ENCODE measurements at regions not wholly inside any gene's neighbourhood (a gene's known extent, or its start where the extent isn't known, plus 50 kb on each side); places are given as distances from the start of the nearest gene placed in this dataset.
"Not testable (repeated sequence)": the region's sequence is repeated elsewhere in the genome, so short reads cannot be mapped to it uniquely, and the experiment has no call there.

GRCh38 chr12:31821484-31821883 is 92.7 kb upstream of the AMN1 start:
- DNase-seq (ENCODE audit: low read depth in 3 of 3), result no peak

- DNase-seq (ENCODE audit: low read depth in 3 of 3), result no peak
Measured at GRCh38 chr12:31820832-31821231, 92.0 kb upstream of the AMN1 start.

GRCh38 chr12:31819427-31819826 is 90.6 kb upstream of the AMN1 start:
- DNase-seq (ENCODE audit: low read depth in 3 of 3), result no peak

GRCh38 chr12:31818623-31819268 is 89.9 kb upstream of the AMN1 start:
- no peak for DNase-seq (ENCODE audit: low read depth in 3 of 3)

GRCh38 chr12:31817120-31817519 is 88.3 kb upstream of the AMN1 start:
- no peak for DNase-seq (ENCODE audit: low read depth in 3 of 3)

- no peak for DNase-seq (ENCODE audit: low read depth in 3 of 3)
Measured at GRCh38 chr12:31815096-31815495, 86.3 kb upstream of the AMN1 start.

- DNase-seq (ENCODE audit: low read depth in 3 of 3), result no peak
Measured at GRCh38 chr12:31813305-31813704, 84.5 kb upstream of the AMN1 start.

- no peak for DNase-seq (ENCODE audit: low read depth in 3 of 3)
Measured at GRCh38 chr12:31807773-31808097, 78.9 kb upstream of the AMN1 start.

GRCh38 chr12:31807081-31807772 is 78.4 kb upstream of the AMN1 start:
- DNase-seq (ENCODE audit: low read depth in 3 of 3), result not testable (repeated sequence)

- DNase-seq (ENCODE audit: low read depth in 3 of 3), result not testable (repeated sequence)
Measured at GRCh38 chr12:31805681-31806080, 76.9 kb upstream of the AMN1 start.

GRCh38 chr12:31804707-31805106 is 75.9 kb upstream of the AMN1 start:
- DNase-seq (ENCODE audit: low read depth in 3 of 3), result not testable (repeated sequence)

GRCh38 chr12:31804185-31804504 is 75.3 kb upstream of the AMN1 start:
- DNase-seq (ENCODE audit: low read depth in 3 of 3), result no peak

- no peak for DNase-seq (ENCODE audit: low read depth in 3 of 3)
Measured at GRCh38 chr12:31803306-31804184, 74.7 kb upstream of the AMN1 start.

GRCh38 chr12:31801872-31802271 is 73.1 kb upstream of the AMN1 start:
- DNase-seq (ENCODE audit: low read depth in 3 of 3), result no peak

- DNase-seq (ENCODE audit: low read depth in 3 of 3), result no peak
Measured at GRCh38 chr12:31797230-31797872, 68.5 kb upstream of the AMN1 start.

GRCh38 chr12:31796270-31796951 is 67.6 kb upstream of the AMN1 start:
- DNase-seq (ENCODE audit: low read depth in 3 of 3), result no peak

GRCh38 chr12:31794745-31795144 is 65.9 kb upstream of the AMN1 start:
- no peak for DNase-seq (ENCODE audit: low read depth in 3 of 3)

- not testable (repeated sequence) for DNase-seq (ENCODE audit: low read depth in 3 of 3)
Measured at GRCh38 chr12:31791265-31791664, 62.4 kb upstream of the AMN1 start.

- no peak for DNase-seq (ENCODE audit: low read depth in 3 of 3)
Measured at GRCh38 chr12:31790759-31791158, 61.9 kb upstream of the AMN1 start.

- DNase-seq (ENCODE audit: low read depth in 3 of 3), result no peak
Measured at GRCh38 chr12:31785318-31785717, 56.5 kb upstream of the AMN1 start.

- no peak for DNase-seq (ENCODE audit: low read depth in 3 of 3)
Measured at GRCh38 chr12:31783996-31784645, 55.3 kb upstream of the AMN1 start.

Data from stimulated activated CD4-positive, alpha-beta T cell treated with anti-CD3 and anti-CD28 coated beads, TNF-alpha, amount 100 ng/mL, for 24 hours (primary cell).